Esophagus squamous epithelium (tissue), 5 donors: ENCODE measurements at regions not wholly inside any gene's neighbourhood (a gene's known extent, or its start where the extent isn't known, plus 50 kb on each side); places are given as distances from the start of the nearest gene placed in this dataset.

Source experiments
- DNase-seq: peaks from one replicate; lab custom pipeline; 2025; lab: John Stamatoyannopoulos, UW
- H3K27ac ChIP-seq, 4 donors: fragments of 200-600 bp; sonication (generic); one replicate each; pipeline ENCODE4 v1.5.1; 2016 to 2019; ENCODE audit warnings: mild to moderate bottlenecking in 1 of 4
- H3K27me3 ChIP-seq, 4 donors: fragments of 200-600 bp; sonication (generic); 1 replicate in 3 of 4; 2 replicates in 1 of 4; pipeline versions ENCODE4 v1.5.1 to v1.6.0; 2017 to 2021; ENCODE audit warnings: antibody characterized with exemption in 1 of 4
- H3K36me3 ChIP-seq, 3 donors: fragments of 200-600 bp; sonication (generic); one replicate each; pipeline ENCODE4 v1.5.1; 2016 to 2019
- H3K4me1 ChIP-seq, 3 donors: fragments of 200-600 bp; sonication (generic); one replicate each; pipeline ENCODE4 v1.5.1; 2017 to 2019
- H3K4me3 ChIP-seq, 4 donors: fragments of 200-600 bp; sonication (generic); 1 replicate in 3 of 4; 2 replicates in 1 of 4; pipeline ENCODE4 v1.5.1; 2016 to 2019; ENCODE audit warnings: mild to moderate bottlenecking in 2 of 4, moderate library complexity in 1 of 4
- H3K9me3 ChIP-seq, 3 donors: fragments of 200-600 bp; sonication (generic); one replicate each; pipeline ENCODE4 v1.5.1; 2016 to 2019
- CTCF ChIP-seq, 6 experiments: fragments of 450-650 bp in 4 of 6; fragments of 200-600 bp in 2 of 6; sonication (generic) in 2 of 6; IDR thresholded peaks; one replicate each; pipeline ENCODE4 v1.5.1; 2016 to 2019; ENCODE audit warnings: antibody characterized with exemption in 6 of 6, mild to moderate bottlenecking in 4 of 6, moderate library complexity in 4 of 6
- POLR2A ChIP-seq, 4 donors: fragments of 450-650 bp; IDR thresholded peaks; one replicate each; pipeline ENCODE4 v1.6.1; 2017; ENCODE audit warnings: antibody characterized with exemption in 4 of 4, mild to moderate bottlenecking in 4 of 4, moderate library complexity in 3 of 4
- WGBS, 2 donors: methylation state at CpG; one replicate each; pipeline ENCODE4 v1.1.5; 2018; 5-methylcytosine and 5-hydroxymethylcytosine counted together
- intact Hi-C: fragments of 100-400 bp; cut with DNase I; formaldehyde crosslinking; loops from one replicate; pipeline ENCODE4 v1.15.0; 2022
- donor health status: DM: yes; HTN: yes; CAD: no.

- DNase-seq = no peak
- intact Hi-C loops = no loop called here
Observed at GRCh38 chrY:7444141-7444540, 532.6 kb upstream of the AMELY start.

GRCh38 chrY:7440796-7441530, 529.4 kb upstream of the AMELY start:
- Histone ChIP-seq H3K9me3 (no peaks in the 10 kb centered on the region), H3K27ac (no peak overlapping the region), H3K36me3 (no peaks in the 10 kb centered on the region), H3K27me3 (no peaks in the 10 kb centered on the region), H3K4me1 (no peaks in the 10 kb centered on the region), H3K4me3 (no peak overlapping the region)
- no peak for TF ChIP-seq POLR2A (IDR thresholded peaks at IDR 0.05)
- TF ChIP-seq CTCF (IDR thresholded peaks at IDR 0.05) = no peak
- 33% methylated on average over 4 of the region's 4 CpGs; no CpG with 5 or more reads in 1 of the 2 donors for WGBS, 2 donors
- intact Hi-C loops = no loop called here
- no peak for DNase-seq

More at GRCh38 chrY:7444141-7444540, 532.6 kb upstream of the AMELY start:
- WGBS, 2 donors = 24% methylated on average over 2 of the region's 3 CpGs; no CpG with 5 or more reads in 1 of the 2 donors
- peaks cover 0 to 14% (median 0%) of the 10 kb centered on the region in 3 donors for H3K4me1 ChIP-seq
- H3K27ac ChIP-seq = no peak overlapping the region
- no peaks in the 10 kb centered on the region for H3K9me3 ChIP-seq
- no peak for TF ChIP-seq CTCF (IDR thresholded peaks at IDR 0.05)
- no peak for TF ChIP-seq POLR2A (IDR thresholded peaks at IDR 0.05)
- H3K4me3 ChIP-seq = no peak overlapping the region
- no peaks in the 10 kb centered on the region for H3K36me3 ChIP-seq
- no peaks in the 10 kb centered on the region for H3K27me3 ChIP-seq

- no peak for DNase-seq
Observed at GRCh38 chrY:7437086-7437485, 525.5 kb upstream of the AMELY start.

GRCh38 chrY:7433817-7434809, 522.6 kb upstream of the AMELY start:
- no peak for DNase-seq
- Histone ChIP-seq H3K4me1 (no peaks in the 10 kb centered on the region), H3K27me3 (no peaks in the 10 kb centered on the region), H3K4me3 (no peak overlapping the region), H3K36me3 (no peaks in the 10 kb centered on the region), H3K9me3 (no peaks in the 10 kb centered on the region), H3K27ac (no peak overlapping the region)
- intact Hi-C loops = no loop called here
- WGBS, 2 donors = 58% methylated on average over 4 of the region's 10 CpGs; no CpG with 5 or more reads in 1 of the 2 donors
- no peak for TF ChIP-seq CTCF (IDR thresholded peaks at IDR 0.05)
- TF ChIP-seq POLR2A (IDR thresholded peaks at IDR 0.05) = no peak

More at GRCh38 chrY:7437086-7437485, 525.5 kb upstream of the AMELY start:
- Histone ChIP-seq H3K36me3 (no peaks in the 10 kb centered on the region), H3K27ac (no peak overlapping the region), H3K9me3 (no peaks in the 10 kb centered on the region), H3K4me3 (no peak overlapping the region), H3K4me1 (no peaks in the 10 kb centered on the region), H3K27me3 (no peaks in the 10 kb centered on the region)
- TF ChIP-seq CTCF (IDR thresholded peaks at IDR 0.05) = no peak
- no peak for TF ChIP-seq POLR2A (IDR thresholded peaks at IDR 0.05)
- intact Hi-C loops = no loop called here
- 67% methylated on average over 1 of the region's 1 CpG; no CpG with 5 or more reads in 1 of the 2 donors for WGBS, 2 donors
